GM12892 (cell line): ENCODE measurements at regions not wholly inside any gene's neighbourhood (a gene's known extent, or its start where the extent isn't known, plus 50 kb on each side); places are given as distances from the start of the nearest gene placed in this dataset.
"Not testable (repeated sequence)": the region's sequence is repeated elsewhere in the genome, so short reads cannot be mapped to it uniquely, and the experiment has no call there.

Source experiments
- DNase-seq: peaks from one replicate; pipeline ENCODE4 v3.0.0; 2011; ENCODE audit not compliant: insufficient read length
- FAIRE-seq: peaks from 2 replicates; lab custom pipeline; 2011; peaks lifted over from hg19 to GRCh38; lab: Jason Lieb, UNC
- POLR2A ChIP-seq: IDR thresholded peaks from 2 replicates; pipeline ENCODE4 v1.6.1; 2011; ENCODE audit warnings: low read depth, low read length, control low read depth
- POLR2AphosphoS5 ChIP-seq: IDR thresholded peaks from 2 replicates; pipeline ENCODE4 v1.6.1; 2011; ENCODE audit warnings: low read depth, low read length, control low read depth
- TAF1 ChIP-seq: IDR thresholded peaks from 2 replicates; pipeline ENCODE4 v1.6.1; 2011; ENCODE audit warnings: low read depth, mild to moderate bottlenecking, control low read depth, low read length, borderline replicate concordance

DNA sequence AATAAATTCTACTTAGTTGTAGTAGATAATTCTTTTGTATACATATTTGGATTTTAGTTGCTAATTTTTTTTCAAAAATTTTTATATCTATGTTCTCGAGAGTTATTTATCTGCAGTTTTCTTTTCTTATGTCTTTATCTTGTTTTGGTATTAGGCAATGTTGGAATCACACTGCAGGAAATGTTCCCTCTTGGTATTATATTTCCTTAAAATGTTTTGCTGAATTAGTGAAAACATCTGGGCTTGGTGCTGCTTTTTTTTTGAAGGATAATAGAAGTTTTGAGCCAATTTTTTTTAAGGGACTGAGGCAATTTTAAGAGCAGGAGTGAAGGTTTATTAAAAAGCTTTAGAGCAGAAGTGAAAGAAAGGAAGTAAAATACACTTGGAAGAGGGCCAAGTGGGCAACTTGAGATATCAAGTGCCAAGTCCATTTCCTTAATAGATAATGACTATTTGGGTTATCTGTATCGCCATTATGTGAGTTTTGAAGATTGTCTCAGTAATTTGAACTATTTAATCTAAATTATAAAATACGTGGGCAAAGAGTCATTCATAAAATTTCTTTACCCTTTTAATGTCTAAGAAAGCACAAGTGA lies 1390.1 kb upstream of the CDH8 start:
- TF ChIP-seq POLR2AphosphoS5: no peak
- no peak for TF ChIP-seq TAF1
- TF ChIP-seq POLR2A: no peak
- DNase-seq (no peak), FAIRE-seq (no peak)

DNA sequence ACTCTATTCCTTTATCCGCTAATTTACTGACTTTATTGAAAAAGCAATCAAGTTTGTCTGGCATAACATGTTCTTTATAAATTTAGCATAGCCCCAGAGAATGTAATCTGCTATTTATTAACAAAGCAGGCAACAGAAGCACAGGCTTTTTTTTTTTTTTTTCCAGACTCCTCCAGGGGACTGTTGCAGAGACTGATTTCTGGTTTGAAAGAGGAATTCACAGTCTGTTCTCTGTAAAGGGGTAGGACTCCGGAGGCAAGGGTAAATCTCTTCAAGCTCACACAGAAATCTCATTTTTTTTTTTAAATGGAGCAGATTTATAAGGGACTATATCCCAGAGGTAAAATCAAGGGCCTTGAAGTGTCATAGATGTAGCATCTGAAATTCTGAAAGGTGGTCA lies 1386.5 kb upstream of the CDH8 start:
- TF ChIP-seq TAF1: no peak
- no peak for DNase-seq
- FAIRE-seq: no peak

DNA sequence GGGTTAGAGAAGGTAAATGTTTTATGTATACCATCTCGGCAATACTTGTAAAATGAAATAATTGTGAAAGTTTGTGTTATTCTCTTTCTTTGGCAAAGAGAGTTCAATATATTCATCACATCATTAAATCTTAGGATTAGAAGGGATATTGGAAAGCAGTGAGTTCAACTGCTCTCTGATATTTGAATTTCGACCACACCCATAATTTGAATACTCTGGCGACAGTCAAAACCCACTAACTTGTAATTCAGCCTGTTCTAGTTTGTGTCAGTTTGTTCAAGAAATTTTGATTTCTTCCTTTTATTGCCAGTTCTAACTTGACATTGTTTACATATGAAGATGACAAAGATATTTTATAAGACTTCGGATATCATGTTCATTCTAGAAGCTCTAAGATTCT lies 1380.5 kb upstream of the CDH8 start:
- FAIRE-seq: no peak
- no peak for TF ChIP-seq POLR2A
- TF ChIP-seq POLR2AphosphoS5: no peak
- TF ChIP-seq TAF1: no peak
- no peak for DNase-seq

DNA sequence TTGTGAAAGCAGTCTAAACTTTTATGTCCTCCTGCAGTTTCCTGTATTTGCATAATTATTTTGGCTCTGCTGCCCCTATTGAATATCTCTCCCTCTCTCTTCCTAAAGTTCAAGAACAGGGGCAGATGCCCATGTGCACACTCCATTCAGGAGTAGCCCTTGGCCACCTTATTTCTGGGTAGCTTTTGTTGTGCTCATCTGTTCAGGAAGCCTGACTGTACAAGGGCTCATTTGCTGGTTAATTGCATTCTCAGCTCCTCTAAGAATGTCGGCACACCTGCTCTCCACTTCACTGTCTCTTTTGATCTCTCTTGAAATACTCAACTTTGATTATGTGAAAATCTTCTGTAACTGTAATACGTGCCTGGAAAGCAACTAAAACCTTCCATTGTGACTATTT lies 1378.8 kb upstream of the CDH8 start:
- FAIRE-seq (no peak), DNase-seq (no peak)
- TF ChIP-seq POLR2AphosphoS5: no peak

DNA sequence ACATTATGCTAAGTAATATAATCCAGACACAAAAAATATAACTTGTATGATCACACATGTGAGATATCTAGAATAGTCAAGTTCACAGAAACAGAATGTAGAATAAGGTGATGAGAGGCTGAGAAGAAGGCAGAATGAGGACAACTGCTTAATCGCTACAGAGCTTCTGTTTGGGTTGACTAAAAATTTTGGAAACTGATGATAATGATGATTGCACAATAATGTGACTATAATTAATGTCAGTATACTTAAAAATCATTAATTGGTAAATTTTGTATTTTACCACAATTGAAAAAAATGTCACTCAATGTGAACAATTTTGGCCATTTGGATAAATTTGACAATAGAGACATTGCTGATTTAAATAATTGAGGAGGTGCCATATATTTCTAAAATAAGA lies 1374.4 kb upstream of the CDH8 start:
- TF ChIP-seq TAF1: no peak
- no peak for TF ChIP-seq POLR2A
- no peak for TF ChIP-seq POLR2AphosphoS5
- no peak for FAIRE-seq
- DNase-seq: no peak

DNA sequence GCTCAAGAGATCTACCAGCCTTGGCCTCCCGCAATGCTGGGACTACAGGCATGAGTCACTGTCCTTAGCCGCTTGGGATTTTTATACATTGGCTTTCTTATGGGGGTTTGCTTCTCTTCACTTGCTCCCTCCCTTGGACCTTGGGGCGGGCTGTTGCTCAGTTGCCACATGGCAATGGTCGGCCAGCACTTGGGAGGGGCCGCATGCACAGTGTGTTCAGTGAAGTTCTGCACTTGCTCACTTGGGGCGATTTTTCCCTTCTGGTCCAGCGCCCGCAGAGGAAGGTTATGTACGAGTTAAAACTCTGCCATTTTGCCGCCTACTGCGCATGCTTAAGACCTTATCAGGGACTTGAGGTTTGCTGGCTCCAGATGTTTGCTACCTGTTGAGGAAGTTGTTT lies 1367.6 kb upstream of the CDH8 start:
- FAIRE-seq: no peak
- DNase-seq: no peak
- TF ChIP-seq POLR2AphosphoS5 (no peak), POLR2A (no peak), TAF1 (no peak)

DNA sequence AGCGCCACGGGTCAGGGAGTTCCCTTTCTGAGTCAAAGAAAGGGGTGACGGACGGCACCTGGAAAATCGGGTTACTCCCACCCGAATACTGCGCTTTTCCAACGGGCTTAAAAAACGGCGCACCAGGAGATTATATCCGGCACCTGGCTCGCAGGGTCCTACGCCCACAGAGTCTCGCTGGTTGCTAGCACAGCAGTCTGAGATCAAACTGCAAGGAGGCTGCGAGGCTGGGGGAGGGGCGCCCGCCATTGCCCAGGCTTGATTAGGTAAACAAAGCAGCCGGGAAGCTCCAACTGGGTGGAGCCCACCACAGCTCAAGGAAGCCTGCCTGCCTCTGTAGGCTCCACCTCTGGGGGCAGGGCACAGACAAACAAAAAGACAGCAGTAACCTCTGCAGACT lies 1352.0 kb upstream of the CDH8 start:
- not testable (repeated sequence) for FAIRE-seq, DNase-seq

DNA sequence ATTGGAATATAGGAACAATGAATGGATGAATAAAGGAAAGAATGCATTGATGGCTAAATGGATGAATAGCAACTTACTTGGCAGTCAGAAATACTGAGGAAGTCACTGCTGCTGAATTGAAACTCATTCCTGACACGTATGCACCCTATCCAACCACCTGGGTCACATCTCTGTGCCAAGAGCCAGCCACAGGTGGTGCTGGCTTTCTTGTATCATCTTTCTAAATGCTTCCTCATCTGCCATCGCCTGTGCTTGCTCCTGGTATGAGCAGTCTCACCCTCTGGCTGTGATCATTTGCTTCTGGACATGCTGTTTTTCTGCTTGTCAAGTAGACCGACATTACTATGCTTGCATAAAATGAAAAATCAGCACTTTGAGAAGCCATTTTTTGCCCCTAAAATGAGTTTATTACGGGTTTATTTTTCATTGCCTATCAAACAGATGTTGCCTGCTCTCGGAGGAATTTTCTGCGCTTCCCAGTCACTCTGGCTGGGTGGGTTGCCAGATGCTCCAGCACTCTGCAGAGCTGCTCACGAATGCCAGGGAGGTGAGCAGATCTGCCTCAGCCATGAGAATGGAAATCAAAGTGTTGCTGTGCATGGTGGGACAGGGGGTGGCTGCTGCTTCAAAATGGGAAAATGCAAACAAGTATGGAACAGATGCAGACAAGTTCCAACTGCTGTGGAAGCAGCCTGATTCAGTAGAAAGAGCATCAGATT lies 1349.6 kb upstream of the CDH8 start:
- no peak for FAIRE-seq
- no peak for TF ChIP-seq POLR2AphosphoS5
- TF ChIP-seq POLR2A: no peak
- TF ChIP-seq TAF1: no peak
- DNase-seq: no peak

DNA sequence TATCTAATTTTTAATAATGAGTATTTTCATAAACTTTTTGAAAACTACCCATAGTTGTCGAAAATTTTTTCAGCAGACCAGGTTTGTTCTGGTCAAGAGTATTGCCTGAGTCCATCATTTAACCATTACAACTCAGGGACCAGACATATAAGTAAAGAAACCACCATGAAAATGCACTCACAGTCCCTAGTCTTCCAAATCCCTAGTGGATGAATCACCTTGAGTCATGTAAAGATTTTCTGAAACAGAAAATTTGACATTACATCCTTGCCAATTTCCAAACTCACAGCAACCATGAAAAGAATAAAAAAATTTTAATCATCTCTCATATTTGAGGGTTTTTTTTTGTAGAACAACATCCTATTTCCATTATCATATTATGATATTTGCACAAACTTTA lies 1337.5 kb upstream of the CDH8 start:
- DNase-seq: no peak

DNA sequence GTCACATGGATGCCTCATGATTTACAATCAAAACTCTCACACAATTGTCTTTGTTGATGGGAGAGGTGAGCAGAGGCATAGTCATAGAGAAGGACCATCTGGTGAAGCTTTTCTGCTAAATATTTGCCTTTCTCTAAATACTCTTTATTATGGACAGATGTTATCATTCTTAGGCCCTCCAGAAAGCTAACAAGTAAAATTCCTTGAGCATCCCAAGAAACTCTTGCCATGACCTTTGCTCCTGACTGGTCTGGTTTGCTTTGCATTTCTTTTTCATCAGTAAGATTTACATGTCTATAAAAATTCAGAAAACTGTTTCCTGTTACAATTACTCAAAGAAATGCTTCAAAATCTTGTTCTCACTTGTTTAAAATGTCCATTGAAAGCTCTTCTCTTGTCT lies 1336.6 kb upstream of the CDH8 start:
- DNase-seq (no peak), FAIRE-seq (no peak)
- TF ChIP-seq POLR2A (no peak), TAF1 (no peak), POLR2AphosphoS5 (no peak)

More for the DNA sequence above, 1337.5 kb upstream of the CDH8 start:
- TF ChIP-seq TAF1: no peak
- no peak for TF ChIP-seq POLR2AphosphoS5
- no peak for TF ChIP-seq POLR2A
- no peak for FAIRE-seq

DNA sequence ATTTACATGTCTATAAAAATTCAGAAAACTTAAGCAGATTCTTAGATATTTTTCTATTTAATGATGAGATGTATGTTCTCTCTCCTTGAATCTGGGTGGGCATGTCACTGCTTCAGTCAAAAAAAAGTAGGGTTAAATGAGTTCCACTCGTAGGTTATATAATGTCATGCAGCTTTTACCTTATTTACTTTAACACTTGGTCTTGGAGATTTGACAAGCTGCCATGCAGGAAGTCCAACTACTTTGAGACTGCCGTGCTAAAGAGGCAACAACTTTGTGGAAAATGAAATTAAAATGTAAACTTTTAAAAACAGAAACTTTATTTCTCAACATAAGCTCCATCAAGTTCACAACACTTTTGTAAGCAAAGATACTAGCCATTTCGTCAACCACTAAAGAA lies 1336.0 kb upstream of the CDH8 start:
- TF ChIP-seq POLR2A (no peak), TAF1 (no peak), POLR2AphosphoS5 (no peak)
- DNase-seq: no peak
- FAIRE-seq: no peak

DNA sequence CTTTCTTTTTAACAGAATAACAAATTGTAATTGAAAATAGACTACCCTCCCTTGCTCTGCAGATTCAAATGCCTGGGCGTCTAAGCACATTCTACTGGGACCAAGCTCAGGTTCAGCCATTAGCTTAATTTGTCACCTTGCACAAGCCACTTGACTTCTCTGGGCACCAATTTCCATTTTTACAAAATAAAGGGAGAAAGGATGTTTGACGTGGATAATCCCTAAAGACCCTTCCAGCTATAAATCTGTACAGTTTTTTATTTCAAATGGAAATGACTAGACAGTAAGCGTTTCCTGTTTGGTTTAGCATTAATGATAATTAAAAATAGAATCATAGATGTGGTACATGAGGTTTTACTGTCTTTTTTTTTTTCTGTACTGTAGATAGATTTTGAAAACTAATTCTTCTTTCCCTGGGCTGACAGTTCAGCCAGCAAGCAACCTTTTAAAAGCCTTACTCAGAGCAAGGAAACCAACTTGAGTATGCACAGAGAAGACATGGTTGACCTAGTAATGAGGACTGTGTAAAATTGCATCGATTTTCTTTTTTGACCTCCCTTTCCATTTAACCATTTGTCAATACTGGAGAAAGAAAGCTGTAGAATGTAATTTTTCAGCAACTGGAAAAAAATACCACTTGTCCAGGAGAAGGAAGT lies 1329.5 kb upstream of the CDH8 start:
- DNase-seq (no peak), FAIRE-seq (no peak)
- TF ChIP-seq POLR2AphosphoS5 (no peak), TAF1 (no peak), POLR2A (no peak)
